ENCODE measurements at regions not wholly inside any gene's neighbourhood (a gene's known extent, or its start where the extent isn't known, plus 50 kb on each side); places are given as distances from the start of the nearest gene placed in this dataset.

- TF ChIP-seq SIN3A (IDR thresholded peaks at IDR 0.05; ENCODE audit: borderline replicate concordance, insufficient read depth, low read depth, low read length) (no peak), TCF7L2 (IDR thresholded peaks at IDR 0.05; ENCODE audit: low read depth, low read length) (no peak), CTCF (IDR thresholded peaks at IDR 0.05) (no peak), POLR2AphosphoS5 (IDR thresholded peaks at IDR 0.05; ENCODE audit: low read depth, low read length) (no peak), REST (IDR thresholded peaks at IDR 0.05; ENCODE audit: insufficient read depth in 1 of 2, low read depth in 2 of 2, low read length in 1 of 2) (no peak)
- peaks cover 2% of the 10 kb centered on the region; the same call in 1 of the 2 replicates for H3K27me3 ChIP-seq (ENCODE audit: control insufficient read depth, insufficient read depth, low read length)
- in situ Hi-C loops (cut with HindIII; ENCODE audit: low pct_unique_long_range_greater_than_20kb, low sequenced_read_pairs) (no loop called here), intact Hi-C loops (cut with micrococcal nuclease; ENCODE audit: unreplicated experiment) (no loop called here)
- H3K4me3 ChIP-seq (ENCODE audit: low read depth in 2 of 2, low read length in 2 of 2) = no peak overlapping the region
- CTCF ChIA-PET = no interaction called here
- no peaks in the 10 kb centered on the region for H3K9me3 ChIP-seq (ENCODE audit: control insufficient read depth, insufficient read depth, low read depth, low read length)
- no peaks in the 10 kb centered on the region for H3K36me3 ChIP-seq (ENCODE audit: control insufficient read depth, insufficient read depth, low read length)
- no peak for DNase-seq (ENCODE audit: low read depth, low spot score)
- H3K4me1 ChIP-seq (ENCODE audit: control insufficient read depth, insufficient read depth, low read length) = peaks cover 1% of the 10 kb centered on the region; the same call in 1 of the 2 replicates
- H3K27ac ChIP-seq (ENCODE audit: low read length) = no peak overlapping the region
- POLR2A ChIA-PET = no interaction called here
- ATAC-seq = no peak
- no TSS peak for BruUV-seq (replicated peaks)
Observed at GRCh38 chr12:13282861-13283260, 86.3 kb downstream of the EMP1 start.

- peak; percentile 97 for ATAC-seq
- BruUV-seq (replicated peaks) = no TSS peak
- no peaks in the 10 kb centered on the region for H3K9me3 ChIP-seq (ENCODE audit: control insufficient read depth, insufficient read depth, low read depth, low read length)
- peak overlapping the region in 1 of 2 experiments; percentile 23; a peak in 1 of 4 replicates for H3K4me3 ChIP-seq (ENCODE audit: low read depth in 2 of 2, low read length in 2 of 2)
- peaks cover 3% of the 10 kb centered on the region; the same call in 1 of the 2 replicates for H3K4me1 ChIP-seq (ENCODE audit: control insufficient read depth, insufficient read depth, low read length)
- H3K27me3 ChIP-seq (ENCODE audit: control insufficient read depth, insufficient read depth, low read length) = peaks cover 3% of the 10 kb centered on the region; the same call in 1 of the 2 replicates
- intact Hi-C loops (cut with micrococcal nuclease; ENCODE audit: unreplicated experiment) (loop anchor here (2.0 to 10.0 kb wide), 3 partner anchors 382 to 886 kb away; no protein-coding TSS in a partner anchor), in situ Hi-C loops (cut with HindIII; ENCODE audit: low pct_unique_long_range_greater_than_20kb, low sequenced_read_pairs) (no loop called here)
- DNase-seq (ENCODE audit: low read depth, low spot score) = no peak
- CTCF ChIA-PET = interaction anchor here (0.6 to 1.2 kb wide), 2 partner anchors 128 to 503 kb away, joined by 3 to 4 read pairs; no protein-coding TSS in a partner anchor
- no peak overlapping the region for H3K27ac ChIP-seq (ENCODE audit: low read length)
- H3K36me3 ChIP-seq (ENCODE audit: control insufficient read depth, insufficient read depth, low read length) = no peaks in the 10 kb centered on the region
- POLR2A ChIA-PET = no interaction called here
- no peak for TF ChIP-seq REST (IDR thresholded peaks at IDR 0.05; ENCODE audit: insufficient read depth in 1 of 2, low read depth in 2 of 2, low read length in 1 of 2)
- peak; percentile 96 for TF ChIP-seq CTCF (IDR thresholded peaks at IDR 0.05)
- no peak for TF ChIP-seq TCF7L2 (IDR thresholded peaks at IDR 0.05; ENCODE audit: low read depth, low read length)
- TF ChIP-seq SIN3A (IDR thresholded peaks at IDR 0.05; ENCODE audit: borderline replicate concordance, insufficient read depth, low read depth, low read length) = no peak
- no peak for TF ChIP-seq POLR2AphosphoS5 (IDR thresholded peaks at IDR 0.05; ENCODE audit: low read depth, low read length)
Observed at GRCh38 chr12:13278249-13278787, 81.8 kb downstream of the EMP1 start.

Measured in Panc1 (cell line).